PC-9 (cell line): ENCODE measurements at regions not wholly inside any gene's neighbourhood (a gene's known extent, or its start where the extent isn't known, plus 50 kb on each side); places are given as distances from the start of the nearest gene placed in this dataset.

Experiments used
- BruUV-seq: library from RNA; stranded (reverse); fragments of 400-500 nt; replicated peaks from 2 replicates; lab custom pipeline; 2021; lab: Mats Ljungman, UMichigan
- CTCF ChIA-PET: fragments of 300-600 bp; sonication (Branson Sonifier 250); formaldehyde crosslinking; loops from one replicate; lab custom pipeline; 2022; ENCODE audit warnings: antibody characterized with exemption; lab: Charles Lee
- POLR2A ChIA-PET: fragments of 300-600 bp; sonication (Branson Sonifier 250); formaldehyde crosslinking; loops from one replicate; lab custom pipeline; 2022; ENCODE audit warnings: antibody characterized with exemption; ENCODE audit not compliant: unreplicated experiment; lab: Charles Lee
- DNase-seq, 2 experiments: peaks; one replicate each; pipeline versions ENCODE4 v3.0.0 to v3.0.0-alpha.2; 2015 to 2022; ENCODE audit warnings: mixed read lengths in 1 of 2
- H2AFZ ChIP-seq: fragments of 200-600 bp; sonication (generic); 2 replicates; pipeline ENCODE4 v1.8.1; 2017; ENCODE audit warnings: antibody characterized with exemption
- H3F3A ChIP-seq: fragments of 200-600 bp; sonication (generic); 2 replicates; pipeline ENCODE4 v1.8.1; 2017; ENCODE audit warnings: antibody characterized with exemption, mild to moderate bottlenecking, low read depth; ENCODE audit not compliant: insufficient read depth
- H3K27ac ChIP-seq: fragments of 200-600 bp; sonication (generic); 2 replicates; pipeline ENCODE4 v1.6.1; 2016; ENCODE audit warnings: mixed run types
- H3K27me3 ChIP-seq: fragments of 200-600 bp; sonication (generic); 2 replicates; pipeline ENCODE4 v1.6.1; 2016; ENCODE audit warnings: low read depth, mixed run types; ENCODE audit not compliant: insufficient read depth
- H3K36me3 ChIP-seq: fragments of 200-600 bp; sonication (generic); 2 replicates; pipeline ENCODE4 v1.6.1; 2016; ENCODE audit warnings: low read depth, mixed run types
- H3K4me1 ChIP-seq: fragments of 200-600 bp; sonication (generic); replicated peaks from 2 replicates; pipeline ENCODE4 v1.6.1; 2016; ENCODE audit warnings: mixed run types; ENCODE audit not compliant: insufficient read depth
- H3K4me2 ChIP-seq: fragments of 200-600 bp; sonication (generic); 2 replicates; pipeline ENCODE4 v1.6.1; 2017; ENCODE audit warnings: mixed run types
- H3K4me3 ChIP-seq: fragments of 200-600 bp; sonication (generic); 2 replicates; pipeline ENCODE4 v1.6.1; 2016; ENCODE audit warnings: mixed run types
- H3K79me2 ChIP-seq: fragments of 200-600 bp; sonication (generic); 2 replicates; pipeline ENCODE4 v1.6.1; 2017; ENCODE audit warnings: low read depth, mixed run types
- H3K9me2 ChIP-seq: fragments of 200-600 bp; sonication (generic); 2 replicates; pipeline ENCODE4 v1.8.1; 2017; ENCODE audit warnings: mild to moderate bottlenecking; ENCODE audit not compliant: insufficient read depth
- H3K9me3 ChIP-seq: fragments of 200-600 bp; sonication (generic); 2 replicates; pipeline ENCODE4 v1.8.1; 2016; ENCODE audit warnings: low read depth; ENCODE audit not compliant: insufficient read depth
- H4K20me1 ChIP-seq: fragments of 200-600 bp; sonication (generic); 2 replicates; pipeline ENCODE4 v1.8.1; 2017; ENCODE audit not compliant: insufficient read depth
- CTCF ChIP-seq: fragments of 200-600 bp; sonication (generic); conservative IDR thresholded peaks from 2 replicates; pipeline ENCODE4 v1.6.1; 2017; ENCODE audit warnings: mixed run types, antibody characterized with exemption, mild to moderate bottlenecking, moderate library complexity
- EZH2 ChIP-seq: fragments of 200-600 bp; sonication (generic); IDR thresholded peaks from 2 replicates; pipeline ENCODE4 v1.8.0; 2017; ENCODE audit warnings: antibody characterized with exemption, low read depth
- intact Hi-C: fragments of 100-400 bp; cut with micrococcal nuclease; formaldehyde crosslinking; loops from one replicate; pipeline ENCODE4 v1.10.0; 2022; ENCODE audit not compliant: unreplicated experiment

DNA sequence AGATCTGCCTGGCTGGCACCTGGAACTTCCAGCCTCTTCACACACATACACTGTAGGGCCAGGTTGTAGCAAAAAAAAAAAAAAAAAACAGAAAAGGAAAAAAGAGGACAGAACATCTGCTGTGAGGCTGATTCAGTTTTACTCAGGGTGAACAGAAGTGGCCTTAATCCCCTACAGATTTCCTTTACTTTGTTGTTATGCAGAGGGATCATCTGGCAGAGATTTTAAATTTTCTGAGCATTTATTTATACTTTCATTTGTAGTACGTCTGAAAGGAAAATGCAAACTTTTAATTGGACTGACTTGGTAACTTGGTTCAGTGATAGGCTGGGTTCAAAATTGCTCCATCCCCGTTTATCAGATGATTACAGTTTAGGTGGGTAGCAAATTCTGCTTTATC lies 50.8 kb upstream of the PRICKLE1 start:
- no peaks in the 10 kb centered on the region for H3K27me3 ChIP-seq
- H3K4me1 ChIP-seq: 0 out of 2 replicates have a peak, but pooled peaks cover 5% of the 10 kb centered on the region
- intact Hi-C loops: no loop called here
- H3K4me2 ChIP-seq: no peak overlapping the region
- H4K20me1 ChIP-seq: no peaks in the 10 kb centered on the region
- no peaks in the 10 kb centered on the region for H3K9me3 ChIP-seq
- H3K79me2 ChIP-seq: no peaks in the 10 kb centered on the region
- H3F3A ChIP-seq: no peaks in the 10 kb centered on the region
- no TSS peak for BruUV-seq
- ChIA-PET POLR2A (no interaction called here), CTCF (no interaction called here)
- no peak overlapping the region for H3K27ac ChIP-seq
- no peak overlapping the region for H2AFZ ChIP-seq
- TF ChIP-seq EZH2: no peak
- TF ChIP-seq CTCF: no peak
- no peak for DNase-seq
- H3K9me2 ChIP-seq: no peaks in the 10 kb centered on the region
- no peak overlapping the region for H3K4me3 ChIP-seq
- H3K36me3 ChIP-seq: no peaks in the 10 kb centered on the region

GRCh38 chr12:42639556-42639955 lies 50.0 kb upstream of the PRICKLE1 start:
- Histone ChIP-seq H4K20me1 (no peaks in the 10 kb centered on the region), H3K9me2 (no peaks in the 10 kb centered on the region), H3K79me2 (no peaks in the 10 kb centered on the region), H3K4me2 (no peak overlapping the region), H3K36me3 (no peaks in the 10 kb centered on the region), H3K9me3 (no peaks in the 10 kb centered on the region), H2AFZ (no peak overlapping the region; the same call in 1 of the 2 replicates), H3F3A (no peaks in the 10 kb centered on the region), H3K27me3 (no peaks in the 10 kb centered on the region), H3K4me3 (no peak overlapping the region), H3K4me1 (0 out of 2 replicates have a peak, but pooled peaks cover 5% of the 10 kb centered on the region), H3K27ac (no peak overlapping the region)
- ChIA-PET POLR2A (no interaction called here), CTCF (interaction anchor here (0.6 kb wide), 1 partner anchor 116 kb away, joined by 11 read pairs; no protein-coding TSS in a partner anchor)
- no TSS peak for BruUV-seq
- TF ChIP-seq CTCF (no peak), EZH2 (no peak)
- DNase-seq: no peak
- intact Hi-C loops: no loop called here
